ENCODE measurements at regions not wholly inside any gene's neighbourhood (a gene's known extent, or its start where the extent isn't known, plus 50 kb on each side); places are given as distances from the start of the nearest gene placed in this dataset.

DNA sequence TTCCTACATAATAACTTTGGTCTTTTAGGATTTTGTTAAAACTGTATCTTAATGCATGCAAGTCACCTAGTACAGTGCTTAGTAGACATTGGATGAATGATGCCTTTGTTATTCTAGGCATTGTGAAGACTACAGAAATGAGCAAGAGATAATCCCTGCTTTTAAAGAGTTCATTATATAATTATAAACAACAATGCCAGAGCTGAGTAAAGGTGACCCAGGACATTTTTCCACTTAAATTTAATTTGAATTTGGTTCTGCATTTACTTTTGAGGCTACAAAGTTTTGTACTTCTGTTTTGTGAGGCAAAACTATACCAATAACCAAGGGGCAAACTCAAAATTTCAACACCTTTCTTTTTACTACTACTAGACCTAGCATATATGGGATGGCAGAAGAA lies 182.0 kb upstream of the SESN3 start:
- Histone ChIP-seq H3K9ac (replicated peaks; ENCODE audit: extremely low read depth, insufficient read depth, low read length) (no peak overlapping the region), H3K4me3 (replicated peaks in 1 of 3; ENCODE audit: insufficient read depth in 1 of 3, low read depth in 1 of 3, low read length in 3 of 3) (no peak overlapping the region), H3K27ac (ENCODE audit: insufficient read depth, low read depth, low read length) (no peak overlapping the region), H3K36me3 (ENCODE audit: control insufficient read depth in 2 of 2, extremely low read depth in 1 of 2, insufficient read depth in 2 of 2, low read length in 2 of 2) (no peaks in the 10 kb centered on the region), H2AFZ (ENCODE audit: low read depth, low read length) (no peak overlapping the region), H3K9me3 (replicated peaks; ENCODE audit: control insufficient read depth, insufficient read depth, low read length) (no peaks in the 10 kb centered on the region), H4K20me1 (replicated peaks; ENCODE audit: control insufficient read depth, extremely low read depth, insufficient read depth, low read length) (no peaks in the 10 kb centered on the region), H3K4me1 (ENCODE audit: control insufficient read depth, extremely low read depth, insufficient read depth, low read length) (no peaks in the 10 kb centered on the region), H3K9me1 (replicated peaks; ENCODE audit: control insufficient read depth, extremely low read depth, insufficient read depth, low read length) (no peaks in the 10 kb centered on the region), H3K79me2 (ENCODE audit: control insufficient read depth, insufficient read depth, low read length) (no peaks in the 10 kb centered on the region), H3K27me3 (ENCODE audit: control insufficient read depth in 2 of 2, insufficient read depth in 2 of 2, low read length in 2 of 2) (no peaks in the 10 kb centered on the region), H3K4me2 (ENCODE audit: insufficient read depth, low read length) (no peak overlapping the region)
- dilution Hi-C loops (cut with MboI; ENCODE audit: extremely low pct_ligation_motif_present, low sequenced_read_pairs) (no loop called here), intact Hi-C loops (cut with micrococcal nuclease) (no loop called here)
- DNase-seq (ENCODE audit: low read depth, low spot score) (no peak), FAIRE-seq (no peak)
- no TSS peak for BruUV-seq (replicated peaks)
- POLR2A ChIA-PET: no interaction called here
- TF ChIP-seq GATA2 (IDR thresholded peaks at IDR 0.05; ENCODE audit: insufficient read depth, insufficient read length, low read depth, low read length) (no peak), MYC (IDR thresholded peaks at IDR 0.05; ENCODE audit: low read depth, low read length) (no peak), EZH2 (IDR thresholded peaks at IDR 0.05; ENCODE audit: borderline replicate concordance, low read depth, low read length, severe bottlenecking) (no peak), FOS (IDR thresholded peaks at IDR 0.05; ENCODE audit: borderline replicate concordance, insufficient read depth, low read length) (no peak)
- TF ChIP-seq, protein P1, sequence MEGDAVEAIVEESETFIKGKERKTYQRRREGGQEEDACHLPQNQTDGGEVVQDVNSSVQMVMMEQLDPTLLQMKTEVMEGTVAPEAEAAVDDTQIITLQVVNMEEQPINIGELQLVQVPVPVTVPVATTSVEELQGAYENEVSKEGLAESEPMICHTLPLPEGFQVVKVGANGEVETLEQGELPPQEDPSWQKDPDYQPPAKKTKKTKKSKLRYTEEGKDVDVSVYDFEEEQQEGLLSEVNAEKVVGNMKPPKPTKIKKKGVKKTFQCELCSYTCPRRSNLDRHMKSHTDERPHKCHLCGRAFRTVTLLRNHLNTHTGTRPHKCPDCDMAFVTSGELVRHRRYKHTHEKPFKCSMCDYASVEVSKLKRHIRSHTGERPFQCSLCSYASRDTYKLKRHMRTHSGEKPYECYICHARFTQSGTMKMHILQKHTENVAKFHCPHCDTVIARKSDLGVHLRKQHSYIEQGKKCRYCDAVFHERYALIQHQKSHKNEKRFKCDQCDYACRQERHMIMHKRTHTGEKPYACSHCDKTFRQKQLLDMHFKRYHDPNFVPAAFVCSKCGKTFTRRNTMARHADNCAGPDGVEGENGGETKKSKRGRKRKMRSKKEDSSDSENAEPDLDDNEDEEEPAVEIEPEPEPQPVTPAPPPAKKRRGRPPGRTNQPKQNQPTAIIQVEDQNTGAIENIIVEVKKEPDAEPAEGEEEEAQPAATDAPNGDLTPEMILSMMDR (IDR thresholded peaks at IDR 0.05; ENCODE audit: extremely low read depth in 1 of 2, insufficient read depth in 1 of 2, low read depth in 1 of 2, low read length in 2 of 2): no peak
- CTCF ChIA-PET: no interaction called here

DNA sequence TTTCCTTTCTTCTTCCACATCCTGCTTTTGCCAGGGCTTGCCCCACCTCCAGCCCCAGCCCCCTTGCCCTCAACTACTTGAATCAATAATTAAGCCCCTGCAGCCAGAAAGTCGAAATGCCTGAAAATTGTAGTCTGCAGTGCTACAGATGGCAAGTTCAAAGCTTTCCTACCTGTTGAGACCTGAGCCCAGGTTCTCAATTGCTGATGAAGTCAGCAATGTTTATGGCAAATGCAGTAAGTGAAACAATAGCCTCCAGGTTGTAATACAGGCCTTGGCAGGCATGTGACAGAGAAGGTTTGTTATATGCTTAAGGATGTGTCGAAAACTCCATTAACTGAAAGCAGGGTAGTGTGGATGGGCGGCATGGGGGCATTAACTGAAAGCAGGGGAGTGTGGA lies 181.1 kb upstream of the SESN3 start:
- intact Hi-C loops (cut with micrococcal nuclease) (no loop called here), dilution Hi-C loops (cut with MboI; ENCODE audit: extremely low pct_ligation_motif_present, low sequenced_read_pairs) (no loop called here)
- Histone ChIP-seq H3K4me1 (ENCODE audit: control insufficient read depth, extremely low read depth, insufficient read depth, low read length) (no peaks in the 10 kb centered on the region), H3K9me1 (replicated peaks; ENCODE audit: control insufficient read depth, extremely low read depth, insufficient read depth, low read length) (no peaks in the 10 kb centered on the region), H3K4me3 (replicated peaks in 1 of 3; ENCODE audit: insufficient read depth in 1 of 3, low read depth in 1 of 3, low read length in 3 of 3) (no peak overlapping the region), H3K27me3 (ENCODE audit: control insufficient read depth in 2 of 2, insufficient read depth in 2 of 2, low read length in 2 of 2) (no peaks in the 10 kb centered on the region), H3K9me3 (replicated peaks; ENCODE audit: control insufficient read depth, insufficient read depth, low read length) (no peaks in the 10 kb centered on the region), H3K27ac (ENCODE audit: insufficient read depth, low read depth, low read length) (no peak overlapping the region), H2AFZ (ENCODE audit: low read depth, low read length) (no peak overlapping the region), H3K36me3 (ENCODE audit: control insufficient read depth in 2 of 2, extremely low read depth in 1 of 2, insufficient read depth in 2 of 2, low read length in 2 of 2) (no peaks in the 10 kb centered on the region), H3K79me2 (ENCODE audit: control insufficient read depth, insufficient read depth, low read length) (no peaks in the 10 kb centered on the region), H3K9ac (replicated peaks; ENCODE audit: extremely low read depth, insufficient read depth, low read length) (no peak overlapping the region), H4K20me1 (replicated peaks; ENCODE audit: control insufficient read depth, extremely low read depth, insufficient read depth, low read length) (no peaks in the 10 kb centered on the region), H3K4me2 (ENCODE audit: insufficient read depth, low read length) (no peak overlapping the region)
- TF ChIP-seq EZH2 (IDR thresholded peaks at IDR 0.05; ENCODE audit: borderline replicate concordance, low read depth, low read length, severe bottlenecking): no peak
- TF ChIP-seq POLR2AphosphoS5 (IDR thresholded peaks at IDR 0.05; ENCODE audit: insufficient read depth, low read depth, low read length): no peak
- TF ChIP-seq, protein P2, sequence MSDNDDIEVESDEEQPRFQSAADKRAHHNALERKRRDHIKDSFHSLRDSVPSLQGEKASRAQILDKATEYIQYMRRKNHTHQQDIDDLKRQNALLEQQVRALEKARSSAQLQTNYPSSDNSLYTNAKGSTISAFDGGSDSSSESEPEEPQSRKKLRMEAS (IDR thresholded peaks at IDR 0.05; ENCODE audit: insufficient read depth, insufficient read length): no peak
- TF ChIP-seq, protein P1 (IDR thresholded peaks at IDR 0.05; ENCODE audit: extremely low read depth in 1 of 2, insufficient read depth in 1 of 2, low read depth in 1 of 2, low read length in 2 of 2): no peak
- TF ChIP-seq JUN (IDR thresholded peaks at IDR 0.05; ENCODE audit: borderline replicate concordance, insufficient read depth, insufficient read length, low read depth): no peak
- TF ChIP-seq FOS (IDR thresholded peaks at IDR 0.05; ENCODE audit: borderline replicate concordance, insufficient read depth, low read length): no peak
- TF ChIP-seq MYC (IDR thresholded peaks at IDR 0.05; ENCODE audit: low read depth, low read length): no peak
- no peak for TF ChIP-seq GATA2 (IDR thresholded peaks at IDR 0.05; ENCODE audit: insufficient read depth, insufficient read length, low read depth, low read length)
- TF ChIP-seq POLR2A (IDR thresholded peaks at IDR 0.05; ENCODE audit: low read depth, low read length): no peak
- ChIA-PET CTCF (no interaction called here), POLR2A (no interaction called here)
- FAIRE-seq: no peak
- no peak for DNase-seq (ENCODE audit: low read depth, low spot score)
- BruUV-seq (replicated peaks): no TSS peak

All from endothelial cell of umbilical vein (primary cell).